ENCODE measurements at regions not wholly inside any gene's neighbourhood (a gene's known extent, or its start where the extent isn't known, plus 50 kb on each side); places are given as distances from the start of the nearest gene placed in this dataset.

DNA sequence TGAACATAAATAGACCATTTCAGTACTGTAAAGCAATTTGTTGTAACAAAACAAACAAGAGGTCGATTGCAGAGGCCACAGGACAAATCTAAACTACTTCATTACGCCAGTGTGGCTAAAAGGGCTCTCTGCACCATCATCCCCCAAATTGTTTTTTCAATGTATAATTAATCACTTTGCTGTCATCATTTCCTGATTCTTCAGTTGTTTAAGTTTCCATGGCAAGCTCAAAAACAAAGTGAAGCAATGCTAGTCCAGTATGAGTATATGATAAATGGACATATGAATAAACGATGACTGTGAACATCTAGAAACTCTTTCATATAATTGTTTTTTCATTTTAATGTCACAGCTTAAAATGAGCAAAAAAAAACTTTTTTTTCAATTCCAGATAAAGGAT, 235.4 kb upstream of the FGF13 start:
- no peak for ATAC-seq
- no TSS peak for BruUV-seq (replicated peaks)
- POLR2A ChIA-PET = no interaction called here

More for the DNA sequence above, 235.4 kb upstream of the FGF13 start:
- intact Hi-C loops (cut with micrococcal nuclease) (no loop called here), in situ Hi-C loops (cut with MboI) (no loop called here)
- no peak overlapping the region for H3K27ac ChIP-seq (ENCODE audit: extremely low read depth, low read depth, low read length)
- no peaks in the 10 kb centered on the region for H4K20me1 ChIP-seq (replicated peaks; ENCODE audit: control insufficient read depth, insufficient read depth, low read length)
- H3K27me3 ChIP-seq (ENCODE audit: control insufficient read depth in 2 of 2, insufficient read depth in 2 of 2, low read length in 2 of 2) = no peaks in the 10 kb centered on the region
- DNase-seq (ENCODE audit: extremely low read depth in 1 of 4, low spot score in 3 of 4) (no peak), FAIRE-seq (no peak)
- peaks cover 24% of the 10 kb centered on the region; the same call in 2 of the 3 replicates for H3K36me3 ChIP-seq (ENCODE audit: control insufficient read depth, insufficient read depth, low read length)
- no peak overlapping the region for H2AFZ ChIP-seq (ENCODE audit: low read depth, low read length)
- H3K9ac ChIP-seq (ENCODE audit: insufficient read depth in 1 of 2, low read depth in 2 of 2, low read length in 2 of 2) = no peak overlapping the region
- peaks cover 57% of the 10 kb centered on the region for H3K79me2 ChIP-seq (ENCODE audit: control insufficient read depth, insufficient read depth, low read length)
- TF ChIP-seq MEIS2 (IDR thresholded peaks at IDR 0.05; ENCODE audit: partially characterized antibody) (peak; percentile 76), CEBPG (CRISPR knock-in tag; IDR thresholded peaks at IDR 0.05) (no peak), CEBPG (tag; conservative IDR thresholded peaks at IDR 0.05 in 1 of 2, IDR thresholded peaks at IDR 0.05 in 1 of 2) (peak in 1 of 2 experiments; percentile 59; a peak in 2 of 4 replicates), FOXJ2 (tag; IDR thresholded peaks at IDR 0.05) (0 out of 2 replicates have a peak, but pooled peaks have one; percentile 20), PHF21A (IDR thresholded peaks at IDR 0.05; ENCODE audit: borderline replicate concordance, low read depth) (no peak)
- TF ChIP-seq, protein P1, sequence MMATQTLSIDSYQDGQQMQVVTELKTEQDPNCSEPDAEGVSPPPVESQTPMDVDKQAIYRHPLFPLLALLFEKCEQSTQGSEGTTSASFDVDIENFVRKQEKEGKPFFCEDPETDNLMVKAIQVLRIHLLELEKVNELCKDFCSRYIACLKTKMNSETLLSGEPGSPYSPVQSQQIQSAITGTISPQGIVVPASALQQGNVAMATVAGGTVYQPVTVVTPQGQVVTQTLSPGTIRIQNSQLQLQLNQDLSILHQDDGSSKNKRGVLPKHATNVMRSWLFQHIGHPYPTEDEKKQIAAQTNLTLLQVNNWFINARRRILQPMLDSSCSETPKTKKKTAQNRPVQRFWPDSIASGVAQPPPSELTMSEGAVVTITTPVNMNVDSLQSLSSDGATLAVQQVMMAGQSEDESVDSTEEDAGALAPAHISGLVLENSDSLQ (IDR thresholded peaks at IDR 0.05) = peak; percentile 25; the same call in 1 of the 2 replicates
- TF ChIP-seq, protein P2, sequence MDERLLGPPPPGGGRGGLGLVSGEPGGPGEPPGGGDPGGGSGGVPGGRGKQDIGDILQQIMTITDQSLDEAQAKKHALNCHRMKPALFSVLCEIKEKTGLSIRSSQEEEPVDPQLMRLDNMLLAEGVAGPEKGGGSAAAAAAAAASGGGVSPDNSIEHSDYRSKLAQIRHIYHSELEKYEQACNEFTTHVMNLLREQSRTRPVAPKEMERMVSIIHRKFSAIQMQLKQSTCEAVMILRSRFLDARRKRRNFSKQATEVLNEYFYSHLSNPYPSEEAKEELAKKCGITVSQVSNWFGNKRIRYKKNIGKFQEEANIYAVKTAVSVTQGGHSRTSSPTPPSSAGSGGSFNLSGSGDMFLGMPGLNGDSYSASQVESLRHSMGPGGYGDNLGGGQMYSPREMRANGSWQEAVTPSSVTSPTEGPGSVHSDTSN (CRISPR knock-in tag; IDR thresholded peaks at IDR 0.05; ENCODE audit: low read depth) = no peak
- TF ChIP-seq, protein P2 (tag; conservative IDR thresholded peaks at IDR 0.05; ENCODE audit: low read depth) = peak; percentile 75
- no peaks in the 10 kb centered on the region for H3K9me1 ChIP-seq (ENCODE audit: control insufficient read depth, insufficient read depth, low read length)
- no peaks in the 10 kb centered on the region for H3K9me3 ChIP-seq (replicated peaks; ENCODE audit: control insufficient read depth, insufficient read depth, low read depth, low read length)
- WGBS (ENCODE audit: insufficient coverage, low coverage, missing lambda C conversion rate) = 32% methylated on average over 3 of the region's 3 CpGs
- CTCF ChIA-PET (ENCODE audit: low intra/inter-chr PET ratio) = no interaction called here
- no peak overlapping the region for H3K4me2 ChIP-seq (ENCODE audit: insufficient read depth, low read length)
- H3K4me3 ChIP-seq = no peak overlapping the region
- H3K4me1 ChIP-seq (replicated peaks in 1 of 2; ENCODE audit: control insufficient read depth in 2 of 2, insufficient read depth in 2 of 2, low read length in 2 of 2) = peaks cover 0 to 5% of the 10 kb centered on the region in 2 experiments; a peak in 2 of 5 replicates
